Liver (tissue), 8 donors: ENCODE measurements at regions not wholly inside any gene's neighbourhood (a gene's known extent, or its start where the extent isn't known, plus 50 kb on each side); places are given as distances from the start of the nearest gene placed in this dataset.

Experiments
- DNase-seq: peaks from one replicate; pipeline ENCODE4 v3.0.0-alpha.2; 2017; ENCODE audit warnings: low spot score
- H3K27ac ChIP-seq, 2 donors: one replicate each; pipeline ENCODE4 v1.7.0; 2013; ENCODE audit warnings: inconsistent platforms in 2 of 2, low read length in 2 of 2, control low read depth in 1 of 2, low read depth in 1 of 2, mild to moderate bottlenecking in 1 of 2
- H3K27me3 ChIP-seq, 4 donors: one replicate each; pipeline versions ENCODE4 v1.6.1 to v1.7.0; 2013; ENCODE audit warnings: low read length in 3 of 4, inconsistent platforms in 1 of 4, mild to moderate bottlenecking in 1 of 4, moderate library complexity in 1 of 4; ENCODE audit not compliant: control insufficient read depth in 4 of 4, insufficient read depth in 4 of 4
- H3K36me3 ChIP-seq, 4 donors: one replicate each; pipeline versions ENCODE4 v1.6.1 to v1.7.0; 2013; ENCODE audit warnings: low read length in 3 of 4, mild to moderate bottlenecking in 3 of 4, low read depth in 1 of 4, moderate library complexity in 1 of 4; ENCODE audit not compliant: control insufficient read depth in 4 of 4, insufficient read depth in 3 of 4
- H3K4me1 ChIP-seq, 4 donors: one replicate each; pipeline versions ENCODE4 v1.6.1 to v1.7.0; 2013; ENCODE audit warnings: low read length in 3 of 4, mild to moderate bottlenecking in 3 of 4, moderate library complexity in 1 of 4; ENCODE audit not compliant: control insufficient read depth in 4 of 4, insufficient read depth in 4 of 4
- H3K4me3 ChIP-seq, 3 donors: one replicate each; pipeline versions ENCODE4 v1.6.1 to v1.7.0; 2013; ENCODE audit warnings: low read length in 3 of 3, control low read depth in 1 of 3, low read depth in 1 of 3, mild to moderate bottlenecking in 1 of 3
- H3K9ac ChIP-seq, 2 donors: one replicate each; pipeline ENCODE4 v1.7.0; 2013; ENCODE audit warnings: low read length in 2 of 2, mild to moderate bottlenecking in 2 of 2, moderate library complexity in 2 of 2, control low read depth in 1 of 2, low read depth in 1 of 2
- H3K9me3 ChIP-seq, 4 donors: one replicate each; pipeline versions ENCODE4 v1.6.1 to v1.7.0; 2013; ENCODE audit warnings: low read length in 3 of 4; ENCODE audit not compliant: control insufficient read depth in 4 of 4
- ATF3 ChIP-seq: IDR thresholded peaks from 2 replicates; pipeline ENCODE4 v1.6.1; 2016; ENCODE audit warnings: antibody characterized with exemption
- CTCF ChIP-seq: fragments of 150-350 bp; IDR thresholded peaks from 2 replicates; pipeline ENCODE4 v1.5.1; 2017; ENCODE audit warnings: improper control_type of control experiment, low read depth, low read length; ENCODE audit not compliant: missing input control
- EGR1 ChIP-seq, 2 donors: IDR thresholded peaks; 2 replicates each; pipeline ENCODE4 v1.6.1; 2016 to 2018; ENCODE audit warnings: antibody characterized with exemption in 2 of 2, low read depth in 2 of 2
- FOXA1 ChIP-seq: IDR thresholded peaks from 2 replicates; pipeline ENCODE4 v1.6.1; 2016; ENCODE audit warnings: antibody characterized with exemption
- GABPA ChIP-seq, 2 donors: IDR thresholded peaks in 1 of 2; conservative IDR thresholded peaks in 1 of 2; 2 replicates each; pipeline ENCODE4 v1.6.1; 2016; ENCODE audit warnings: antibody characterized with exemption in 2 of 2, mild to moderate bottlenecking in 1 of 2, moderate library complexity in 1 of 2
- HNF4A ChIP-seq, 2 donors: conservative IDR thresholded peaks; 2 replicates each; pipeline ENCODE4 v1.6.1; 2016; ENCODE audit warnings: antibody characterized with exemption in 2 of 2, mild to moderate bottlenecking in 2 of 2
- HNF4G ChIP-seq: IDR thresholded peaks from 2 replicates; pipeline ENCODE4 v1.6.1; 2016; ENCODE audit warnings: antibody characterized with exemption
- JUND ChIP-seq, 2 donors: IDR thresholded peaks; 2 replicates each; pipeline ENCODE4 v1.6.1; 2016; ENCODE audit warnings: antibody characterized with exemption in 2 of 2
- MAX ChIP-seq: IDR thresholded peaks from 2 replicates; pipeline ENCODE4 v1.6.1; 2016; ENCODE audit warnings: antibody characterized with exemption
- NR2F2 ChIP-seq: IDR thresholded peaks from 2 replicates; pipeline ENCODE4 v1.6.1; 2016; ENCODE audit warnings: antibody characterized with exemption
- RAD21 ChIP-seq, 2 donors: IDR thresholded peaks; 2 replicates each; pipeline ENCODE4 v1.6.1; 2016; ENCODE audit warnings: antibody characterized with exemption in 2 of 2, mild to moderate bottlenecking in 2 of 2
- RXRA ChIP-seq, 2 donors: IDR thresholded peaks; 2 replicates each; pipeline ENCODE4 v1.6.1; 2017 to 2018; ENCODE audit warnings: antibody characterized with exemption in 2 of 2, mild to moderate bottlenecking in 1 of 2
- SP1 ChIP-seq: IDR thresholded peaks from 2 replicates; pipeline ENCODE4 v1.6.1; 2018; ENCODE audit warnings: antibody characterized with exemption, mild to moderate bottlenecking
- TAF1 ChIP-seq: conservative IDR thresholded peaks from 2 replicates; pipeline ENCODE4 v1.6.1; 2016; ENCODE audit warnings: antibody characterized with exemption, mild to moderate bottlenecking
- YY1 ChIP-seq: IDR thresholded peaks from 2 replicates; pipeline ENCODE4 v1.6.1; 2016; ENCODE audit warnings: antibody characterized with exemption, mild to moderate bottlenecking
- WGBS: extraction: QIAGEN DNeasy Blood & Tissue Kit; methylation state at CpG from one replicate; pipeline ENCODE4 v1.1.7; 2013; 5-methylcytosine and 5-hydroxymethylcytosine counted together
- TF ChIP-seq, protein P1 (sequence below): IDR thresholded peaks from 2 replicates; pipeline ENCODE4 v1.6.1; 2016; ENCODE audit warnings: antibody characterized with exemption, mild to moderate bottlenecking
- donor health status: healthy.
- donor health status: healthy.
- donor health status: healthy.
- donor health status: healthy.
- donor health status: healthy.

DNA sequence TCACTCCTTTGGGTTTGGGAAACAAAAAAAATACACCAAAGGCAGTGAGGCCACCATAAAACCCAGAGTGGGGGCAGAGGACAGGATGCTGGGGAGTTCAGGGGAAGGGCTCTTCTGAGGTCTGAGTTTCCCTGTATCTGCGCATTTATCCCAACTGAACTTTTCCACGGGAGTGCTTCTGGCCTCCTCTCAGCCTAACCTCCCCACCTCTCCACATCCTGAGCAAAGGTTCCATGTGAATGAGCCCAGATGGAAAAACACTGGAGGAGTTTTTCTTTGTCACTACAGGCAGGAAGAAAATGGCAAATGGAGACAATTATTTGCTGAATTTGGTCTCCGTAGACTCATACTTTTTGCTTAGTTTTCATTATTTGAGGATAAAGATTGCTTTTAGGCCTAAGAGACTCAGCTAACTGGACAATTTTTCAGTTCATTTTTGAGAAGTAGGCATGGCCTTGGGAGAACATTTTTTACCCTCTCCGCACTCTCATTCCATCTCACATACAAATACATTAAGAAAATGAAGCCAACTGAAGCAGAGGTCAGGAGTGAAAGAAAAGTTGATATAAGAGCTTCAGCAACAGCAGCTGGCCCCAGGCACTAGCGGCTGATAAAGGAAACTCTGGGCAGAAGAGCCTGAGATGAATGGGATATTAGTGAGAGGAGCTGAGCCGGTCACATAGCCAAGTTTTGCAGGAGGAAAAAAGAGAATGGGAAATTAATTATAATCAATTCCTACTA is 82.6 kb upstream of the CYP1B1 start:
- whole genome bisulfite sequencing, result 85% methylated on average over 6 of the region's 6 CpGs
- DNase-seq, result no peak

GRCh38 chr2:38156436-38156835 is 80.5 kb upstream of the CYP1B1 start:
- Histone ChIP-seq H3K27ac (no peak overlapping the region), H3K36me3 (no peaks in the 10 kb centered on the region), H3K4me3 (no peak overlapping the region), H3K27me3 (no peaks in the 10 kb centered on the region), H3K9me3 (no peaks in the 10 kb centered on the region), H3K4me1 (peaks cover 0 to 17% (median 9%) of the 10 kb centered on the region in 4 donors), H3K9ac (no peak overlapping the region)
- no peak for DNase-seq
- no peak for TF ChIP-seq MAX
- no peak for TF ChIP-seq FOXA1
- TF ChIP-seq NR2F2, result no peak
- TF ChIP-seq ATF3, result no peak
- TF ChIP-seq RAD21 (IDR thresholded peaks at IDR 0.05), result no peak
- 53% methylated on average over 5 of the region's 5 CpGs for WGBS

More for the DNA sequence above, 82.6 kb upstream of the CYP1B1 start:
- no peak overlapping the region for H3K9ac ChIP-seq
- no peak overlapping the region for H3K27ac ChIP-seq
- peaks cover 0 to 24% (median 13%) of the 10 kb centered on the region in 4 donors for H3K4me1 ChIP-seq
- no peaks in the 10 kb centered on the region for H3K27me3 ChIP-seq
- TF ChIP-seq RAD21 (IDR thresholded peaks at IDR 0.05), result no peak
- no peak for TF ChIP-seq ATF3
- no peak for TF ChIP-seq SP1
- TF ChIP-seq TAF1, result no peak
- no peak for TF ChIP-seq EGR1 (IDR thresholded peaks at IDR 0.05; ENCODE audit: low read depth in 2 of 2)
- TF ChIP-seq, protein P1, sequence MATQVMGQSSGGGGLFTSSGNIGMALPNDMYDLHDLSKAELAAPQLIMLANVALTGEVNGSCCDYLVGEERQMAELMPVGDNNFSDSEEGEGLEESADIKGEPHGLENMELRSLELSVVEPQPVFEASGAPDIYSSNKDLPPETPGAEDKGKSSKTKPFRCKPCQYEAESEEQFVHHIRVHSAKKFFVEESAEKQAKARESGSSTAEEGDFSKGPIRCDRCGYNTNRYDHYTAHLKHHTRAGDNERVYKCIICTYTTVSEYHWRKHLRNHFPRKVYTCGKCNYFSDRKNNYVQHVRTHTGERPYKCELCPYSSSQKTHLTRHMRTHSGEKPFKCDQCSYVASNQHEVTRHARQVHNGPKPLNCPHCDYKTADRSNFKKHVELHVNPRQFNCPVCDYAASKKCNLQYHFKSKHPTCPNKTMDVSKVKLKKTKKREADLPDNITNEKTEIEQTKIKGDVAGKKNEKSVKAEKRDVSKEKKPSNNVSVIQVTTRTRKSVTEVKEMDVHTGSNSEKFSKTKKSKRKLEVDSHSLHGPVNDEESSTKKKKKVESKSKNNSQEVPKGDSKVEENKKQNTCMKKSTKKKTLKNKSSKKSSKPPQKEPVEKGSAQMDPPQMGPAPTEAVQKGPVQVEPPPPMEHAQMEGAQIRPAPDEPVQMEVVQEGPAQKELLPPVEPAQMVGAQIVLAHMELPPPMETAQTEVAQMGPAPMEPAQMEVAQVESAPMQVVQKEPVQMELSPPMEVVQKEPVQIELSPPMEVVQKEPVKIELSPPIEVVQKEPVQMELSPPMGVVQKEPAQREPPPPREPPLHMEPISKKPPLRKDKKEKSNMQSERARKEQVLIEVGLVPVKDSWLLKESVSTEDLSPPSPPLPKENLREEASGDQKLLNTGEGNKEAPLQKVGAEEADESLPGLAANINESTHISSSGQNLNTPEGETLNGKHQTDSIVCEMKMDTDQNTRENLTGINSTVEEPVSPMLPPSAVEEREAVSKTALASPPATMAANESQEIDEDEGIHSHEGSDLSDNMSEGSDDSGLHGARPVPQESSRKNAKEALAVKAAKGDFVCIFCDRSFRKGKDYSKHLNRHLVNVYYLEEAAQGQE, result no peak
- TF ChIP-seq MAX, result no peak
- no peak for TF ChIP-seq GABPA (IDR thresholded peaks at IDR 0.05 in 1 of 2, conservative IDR thresholded peaks at IDR 0.05 in 1 of 2)
- TF ChIP-seq RXRA (IDR thresholded peaks at IDR 0.05), result no peak
- no peak overlapping the region for H3K4me3 ChIP-seq
- no peaks in the 10 kb centered on the region for H3K36me3 ChIP-seq
- no peaks in the 10 kb centered on the region for H3K9me3 ChIP-seq

DNA sequence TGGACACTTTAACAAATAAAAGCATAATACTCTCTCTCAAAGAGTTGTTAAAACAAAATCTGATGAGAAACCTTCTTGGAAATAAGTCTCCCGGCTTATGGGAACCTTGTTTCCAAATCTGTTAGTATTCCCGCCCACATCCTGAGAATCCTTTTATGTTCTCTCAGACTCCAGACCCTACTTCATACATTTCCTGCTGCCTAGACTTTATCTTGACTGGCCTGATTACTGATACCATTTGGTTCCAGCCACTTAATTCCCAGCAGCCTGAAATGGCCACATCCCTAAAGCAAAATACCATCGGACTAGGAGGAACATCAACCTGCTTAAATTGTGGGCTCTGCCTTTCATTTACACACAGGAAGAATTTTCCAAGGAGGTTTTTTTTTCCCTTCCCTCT is 79.1 kb upstream of the CYP1B1 start:
- no peaks in the 10 kb centered on the region for H3K36me3 ChIP-seq
- no peaks in the 10 kb centered on the region for H3K9me3 ChIP-seq
- H3K9ac ChIP-seq, result no peak overlapping the region
- no peaks in the 10 kb centered on the region for H3K27me3 ChIP-seq
- DNase-seq, result no peak
- peaks cover 0 to 16% (median 9%) of the 10 kb centered on the region in 4 donors for H3K4me1 ChIP-seq
- WGBS, result 81% methylated on average over 3 of the region's 3 CpGs
- no peak overlapping the region for H3K4me3 ChIP-seq
- H3K27ac ChIP-seq, result no peak overlapping the region
- TF ChIP-seq JUND (IDR thresholded peaks at IDR 0.05) (no peak), HNF4G (no peak), CTCF (no peak), YY1 (no peak), RAD21 (IDR thresholded peaks at IDR 0.05) (no peak), HNF4A (conservative IDR thresholded peaks at IDR 0.05) (no peak), TAF1 (no peak), GABPA (IDR thresholded peaks at IDR 0.05 in 1 of 2, conservative IDR thresholded peaks at IDR 0.05 in 1 of 2) (no peak), MAX (no peak)
- TF ChIP-seq, protein P1, result no peak
